Mesenchymal stem cell (in vitro differentiated cells and primary cell): ENCODE measurements at regions not wholly inside any gene's neighbourhood (a gene's known extent, or its start where the extent isn't known, plus 50 kb on each side); places are given as distances from the start of the nearest gene placed in this dataset.

ENCODE experiments used
- DNase-seq: peaks from one replicate; pipeline ENCODE4 v3.0.0-alpha.2; 2013
- H2AFZ ChIP-seq: one replicate; pipeline ENCODE4 v1.6.1; 2013; ENCODE audit warnings: low read depth, mild to moderate bottlenecking, control low read depth, inconsistent platforms, low read length, moderate library complexity
- H2AK5ac ChIP-seq: 2 replicates; pipeline ENCODE4 v1.6.1; 2013; ENCODE audit warnings: low read length, moderate library complexity, mild to moderate bottlenecking, inconsistent platforms; ENCODE audit not compliant: severe bottlenecking
- H2BK120ac ChIP-seq: one replicate; pipeline ENCODE4 v1.6.1; 2013; ENCODE audit warnings: low read depth, mild to moderate bottlenecking, inconsistent platforms, low read length, moderate library complexity
- H2BK12ac ChIP-seq, 2 experiments: one replicate each; pipeline ENCODE4 v1.6.1; 2013; ENCODE audit warnings: inconsistent platforms in 2 of 2, low read length in 2 of 2, mild to moderate bottlenecking in 2 of 2, moderate library complexity in 2 of 2, control low read depth in 1 of 2
- H2BK15ac ChIP-seq: one replicate; pipeline ENCODE4 v1.6.1; 2013; ENCODE audit warnings: mild to moderate bottlenecking, low read depth, inconsistent platforms; ENCODE audit not compliant: poor library complexity, severe bottlenecking
- H2BK5ac ChIP-seq: 2 replicates; pipeline ENCODE4 v1.6.1; 2013; ENCODE audit warnings: low read depth, mild to moderate bottlenecking, low read length, control low read depth, inconsistent platforms; ENCODE audit not compliant: poor library complexity, severe bottlenecking
- H3K14ac ChIP-seq, 2 experiments: one replicate each; pipeline ENCODE4 v1.6.1; 2013; ENCODE audit warnings: inconsistent platforms in 2 of 2, low read length in 2 of 2, control low read depth in 1 of 2, mild to moderate bottlenecking in 1 of 2, moderate library complexity in 1 of 2
- H3K18ac ChIP-seq, 2 experiments: one replicate each; pipeline ENCODE4 v1.6.1; 2013; ENCODE audit warnings: inconsistent platforms in 2 of 2, low read length in 2 of 2, control low read depth in 1 of 2, low read depth in 1 of 2, mild to moderate bottlenecking in 1 of 2
- H3K23ac ChIP-seq, 2 experiments: one replicate each; pipeline ENCODE4 v1.6.1; 2013; ENCODE audit warnings: inconsistent platforms in 2 of 2, low read length in 2 of 2, mild to moderate bottlenecking in 2 of 2, moderate library complexity in 2 of 2, control low read depth in 1 of 2
- H3K27ac ChIP-seq: 2 replicates; pipeline ENCODE4 v1.5.1; 2013; ENCODE audit warnings: mild to moderate bottlenecking, moderate library complexity, low read length, control low read depth, inconsistent platforms; ENCODE audit not compliant: poor library complexity, severe bottlenecking
- H3K27me3 ChIP-seq, 2 experiments: 2 replicates each; pipeline versions ENCODE4 v1.6.1 to v1.7.0; 2013; ENCODE audit warnings: low read length in 2 of 2, mild to moderate bottlenecking in 2 of 2, moderate library complexity in 2 of 2, control low read depth in 1 of 2, inconsistent platforms in 1 of 2; ENCODE audit not compliant: control insufficient read depth in 1 of 2, insufficient read depth in 1 of 2
- H3K36me3 ChIP-seq, 2 experiments: 2 replicates each; pipeline versions ENCODE4 v1.6.1 to v1.7.0; 2013; ENCODE audit warnings: low read length in 2 of 2, control low read depth in 1 of 2, inconsistent platforms in 1 of 2, low read depth in 1 of 2, mild to moderate bottlenecking in 1 of 2; ENCODE audit not compliant: insufficient read depth in 2 of 2, control insufficient read depth in 1 of 2
- H3K4ac ChIP-seq, 2 experiments: one replicate each; pipeline ENCODE4 v1.6.1; 2013; ENCODE audit warnings: inconsistent platforms in 2 of 2, low read length in 2 of 2, mild to moderate bottlenecking in 2 of 2, moderate library complexity in 2 of 2, control low read depth in 1 of 2, low read depth in 1 of 2
- H3K4me1 ChIP-seq: 2 replicates; pipeline ENCODE4 v1.6.1; 2013; ENCODE audit warnings: low read depth, low read length, control low read depth; ENCODE audit not compliant: control insufficient read depth, insufficient read depth
- H3K4me2 ChIP-seq: 2 replicates; pipeline ENCODE4 v1.6.1; 2013; ENCODE audit warnings: low read length, mild to moderate bottlenecking, inconsistent platforms; ENCODE audit not compliant: poor library complexity, severe bottlenecking
- H3K4me3 ChIP-seq, 2 experiments: 2 replicates each; pipeline versions ENCODE4 v1.5.1 to v1.7.0; 2013; ENCODE audit warnings: low read length in 2 of 2, mild to moderate bottlenecking in 2 of 2, control low read depth in 1 of 2, low read depth in 1 of 2; ENCODE audit not compliant: insufficient read depth in 1 of 2
- H3K79me1 ChIP-seq: replicated peaks from 2 replicates; pipeline ENCODE4 v1.6.1; 2013; ENCODE audit warnings: mild to moderate bottlenecking, control low read depth, low read length, inconsistent platforms; ENCODE audit not compliant: poor library complexity, severe bottlenecking
- H3K9ac ChIP-seq: 2 replicates; pipeline ENCODE4 v1.7.0; 2013; ENCODE audit warnings: mild to moderate bottlenecking, low read length, moderate library complexity
- H3K9me3 ChIP-seq: 2 replicates; pipeline ENCODE4 v1.7.0; 2013; ENCODE audit warnings: mild to moderate bottlenecking, low read length; ENCODE audit not compliant: control insufficient read depth
- H4K8ac ChIP-seq: one replicate; pipeline ENCODE4 v1.6.1; 2013; ENCODE audit warnings: inconsistent platforms, mild to moderate bottlenecking, low read length, moderate library complexity
- H4K91ac ChIP-seq: one replicate; pipeline ENCODE4 v1.6.1; 2013; ENCODE audit warnings: mild to moderate bottlenecking, low read length, inconsistent platforms
- WGBS: methylation state at CpG from one replicate; pipeline ENCODE4 v1.1.7; 2013; ENCODE audit warnings: mixed read lengths; 5-methylcytosine and 5-hydroxymethylcytosine counted together

GRCh38 chr10:78700413-78700812, 368.4 kb upstream of the ZMIZ1 start:
- H3K4ac ChIP-seq: no peak overlapping the region
- peaks cover 4% of the 10 kb centered on the region for H3K4me1 ChIP-seq
- DNase-seq: no peak
- no peak overlapping the region for H2BK15ac ChIP-seq
- no peak overlapping the region for H4K8ac ChIP-seq
- no peak overlapping the region for H3K27ac ChIP-seq
- no peak overlapping the region for H2BK5ac ChIP-seq
- H3K79me1 ChIP-seq: no peaks in the 10 kb centered on the region
- no peak overlapping the region for H3K9ac ChIP-seq
- no peak overlapping the region for H3K4me3 ChIP-seq
- H3K36me3 ChIP-seq: no peaks in the 10 kb centered on the region
- no peak overlapping the region for H3K14ac ChIP-seq
- no peak overlapping the region for H4K91ac ChIP-seq
- H3K23ac ChIP-seq: no peak overlapping the region
- no peak overlapping the region for H2BK120ac ChIP-seq
- H3K18ac ChIP-seq: no peak overlapping the region
- no peak overlapping the region for H2AFZ ChIP-seq
- no peak overlapping the region for H2BK12ac ChIP-seq
- peaks cover 0 to 4% of the 10 kb centered on the region in 2 experiments for H3K27me3 ChIP-seq
- no peak overlapping the region for H2AK5ac ChIP-seq
- no peak overlapping the region for H3K4me2 ChIP-seq
- no peaks in the 10 kb centered on the region for H3K9me3 ChIP-seq

DNA sequence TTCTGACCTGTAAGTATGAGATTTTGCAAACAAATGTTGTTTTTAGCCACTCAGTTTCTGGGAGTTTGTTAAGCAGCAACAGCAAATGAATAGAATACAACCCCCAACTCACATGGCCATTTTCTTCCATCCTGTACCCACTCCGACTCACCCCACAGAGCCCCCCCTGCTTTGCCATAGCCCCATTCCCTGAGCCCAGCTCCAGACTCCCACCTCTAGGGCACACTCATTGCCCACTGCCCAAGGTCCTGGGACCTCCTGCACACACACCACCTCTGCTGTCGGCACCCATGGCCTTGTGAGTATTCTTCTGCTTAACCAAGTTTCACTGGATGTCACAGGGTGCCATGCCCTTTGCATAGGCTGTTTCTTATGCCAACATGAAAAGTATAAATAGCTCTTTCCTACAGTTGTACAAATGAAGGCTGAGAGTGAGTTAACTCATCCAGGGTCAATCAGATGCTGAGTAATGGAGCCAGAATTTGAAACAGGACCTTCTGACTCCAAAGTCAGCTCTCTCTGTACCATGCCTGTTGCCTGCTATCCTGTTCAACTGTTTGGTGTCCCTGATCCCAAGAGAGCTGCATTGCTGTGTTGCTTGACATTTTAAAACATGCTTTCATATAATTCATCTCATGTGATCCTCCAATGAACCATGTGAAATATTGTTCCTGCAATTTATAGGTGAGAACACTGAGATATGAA, 367.8 kb upstream of the ZMIZ1 start:
- H3K79me1 ChIP-seq: no peaks in the 10 kb centered on the region
- H3K23ac ChIP-seq: no peak overlapping the region
- H3K4me2 ChIP-seq: no peak overlapping the region
- H3K4me3 ChIP-seq: no peak overlapping the region
- H2BK5ac ChIP-seq: no peak overlapping the region
- no peak overlapping the region for H4K91ac ChIP-seq
- H3K36me3 ChIP-seq: no peaks in the 10 kb centered on the region
- peaks cover 0 to 1% of the 10 kb centered on the region in 2 experiments for H3K27me3 ChIP-seq
- H2BK12ac ChIP-seq: no peak overlapping the region
- DNase-seq: no peak
- H2BK120ac ChIP-seq: no peak overlapping the region
- H3K9ac ChIP-seq: no peak overlapping the region
- H4K8ac ChIP-seq: no peak overlapping the region
- H3K4ac ChIP-seq: no peak overlapping the region
- H3K4me1 ChIP-seq: peaks cover 4% of the 10 kb centered on the region
- H3K14ac ChIP-seq: no peak overlapping the region
- H3K27ac ChIP-seq: no peak overlapping the region
- H3K18ac ChIP-seq: no peak overlapping the region
- no peak overlapping the region for H2BK15ac ChIP-seq
- WGBS: 95% methylated on average over 2 of the region's 2 CpGs
- no peaks in the 10 kb centered on the region for H3K9me3 ChIP-seq
- H2AK5ac ChIP-seq: no peak overlapping the region
- no peak overlapping the region for H2AFZ ChIP-seq

GRCh38 chr10:78702186-78702585, 366.6 kb upstream of the ZMIZ1 start:
- no peak overlapping the region for H2AFZ ChIP-seq
- H3K9me3 ChIP-seq: no peaks in the 10 kb centered on the region
- H2BK15ac ChIP-seq: no peak overlapping the region
- no peak overlapping the region for H3K4me3 ChIP-seq
- H3K18ac ChIP-seq: no peak overlapping the region
- no peaks in the 10 kb centered on the region for H3K79me1 ChIP-seq
- no peaks in the 10 kb centered on the region for H3K27me3 ChIP-seq
- peak overlapping the region in 1 of 2 experiments; percentile 19 for H3K14ac ChIP-seq
- H2BK12ac ChIP-seq: no peak overlapping the region
- no peak overlapping the region for H2AK5ac ChIP-seq
- no peak overlapping the region for H4K8ac ChIP-seq
- H3K36me3 ChIP-seq: no peaks in the 10 kb centered on the region
- H3K27ac ChIP-seq: no peak overlapping the region
- H2BK5ac ChIP-seq: no peak overlapping the region
- H3K4me2 ChIP-seq: no peak overlapping the region
- H3K4me1 ChIP-seq: peaks cover 8% of the 10 kb centered on the region
- no peak overlapping the region for H3K9ac ChIP-seq
- no peak overlapping the region for H4K91ac ChIP-seq
- H3K4ac ChIP-seq: no peak overlapping the region
- H3K23ac ChIP-seq: no peak overlapping the region
- no peak for DNase-seq
- H2BK120ac ChIP-seq: no peak overlapping the region
- 90% methylated on average over 8 of the region's 8 CpGs for WGBS

- H3K27me3 ChIP-seq: no peaks in the 10 kb centered on the region
Observed at GRCh38 chr10:78702876-78703275, 365.9 kb upstream of the ZMIZ1 start.

More at GRCh38 chr10:78702876-78703275, 365.9 kb upstream of the ZMIZ1 start:
- Histone ChIP-seq H2BK120ac (no peak overlapping the region), H3K14ac (no peak overlapping the region), H3K4me2 (no peak overlapping the region), H3K4me1 (peaks cover 8% of the 10 kb centered on the region), H3K23ac (no peak overlapping the region), H3K27ac (no peak overlapping the region), H4K8ac (no peak overlapping the region), H2BK12ac (no peak overlapping the region), H3K18ac (no peak overlapping the region), H2BK15ac (no peak overlapping the region), H2AFZ (no peak overlapping the region), H4K91ac (no peak overlapping the region), H3K4me3 (no peak overlapping the region), H3K79me1 (no peaks in the 10 kb centered on the region), H3K4ac (no peak overlapping the region), H2BK5ac (no peak overlapping the region), H2AK5ac (no peak overlapping the region), H3K9me3 (no peaks in the 10 kb centered on the region), H3K36me3 (no peaks in the 10 kb centered on the region), H3K9ac (no peak overlapping the region)
- 68% methylated on average over 6 of the region's 6 CpGs for WGBS
- DNase-seq: no peak
